Loucy (cell line): ENCODE measurements at regions not wholly inside any gene's neighbourhood (a gene's known extent, or its start where the extent isn't known, plus 50 kb on each side); places are given as distances from the start of the nearest gene placed in this dataset.
"Not testable (repeated sequence)": the region's sequence is repeated elsewhere in the genome, so short reads cannot be mapped to it uniquely, and the experiment has no call there.

Source experiments
- H2AFZ ChIP-seq: fragments of 200-600 bp; sonication (generic); 2 replicates; pipeline ENCODE4 v1.6.0; 2016; ENCODE audit warnings: antibody characterized with exemption, mild to moderate bottlenecking, low read length, moderate library complexity
- H3F3A ChIP-seq: fragments of 200-600 bp; 2 replicates; pipeline ENCODE4 v1.6.0; 2016; ENCODE audit warnings: antibody characterized with exemption, low read depth, mild to moderate bottlenecking
- H3K27me3 ChIP-seq: fragments of 200-600 bp; sonication (generic); 2 replicates; pipeline ENCODE4 v1.6.1; 2014; ENCODE audit warnings: low read length, mild to moderate bottlenecking; ENCODE audit not compliant: insufficient read depth, poor library complexity, severe bottlenecking
- H3K36me3 ChIP-seq: fragments of 200-600 bp; sonication (generic); 2 replicates; pipeline ENCODE4 v1.6.1; 2016; ENCODE audit warnings: low read length; ENCODE audit not compliant: insufficient read depth
- H3K4me1 ChIP-seq: fragments of 200-600 bp; sonication (generic); 2 replicates; pipeline ENCODE4 v1.5.1; 2014; ENCODE audit warnings: low read length, mild to moderate bottlenecking; ENCODE audit not compliant: insufficient read depth, poor library complexity, severe bottlenecking
- H3K4me2 ChIP-seq: fragments of 200-600 bp; sonication (generic); 2 replicates; pipeline ENCODE4 v1.6.0; 2014; ENCODE audit warnings: antibody characterized with exemption, low read length, low read depth, mild to moderate bottlenecking; ENCODE audit not compliant: poor library complexity, severe bottlenecking
- H3K4me3 ChIP-seq: fragments of 200-600 bp; sonication (generic); 2 replicates; pipeline ENCODE4 v1.5.1; 2014; ENCODE audit warnings: low read length, mild to moderate bottlenecking, mixed read lengths; ENCODE audit not compliant: poor library complexity, severe bottlenecking
- H3K79me2 ChIP-seq: fragments of 200-600 bp; sonication (generic); 2 replicates; pipeline ENCODE4 v1.6.1; 2014; ENCODE audit warnings: low read length; ENCODE audit not compliant: insufficient read depth
- H3K9ac ChIP-seq: fragments of 200-600 bp; sonication (generic); 2 replicates; pipeline ENCODE4 v1.6.0; 2014; ENCODE audit warnings: mild to moderate bottlenecking, low read depth, low read length, moderate library complexity; ENCODE audit not compliant: poor library complexity, severe bottlenecking
- H3K9me2 ChIP-seq: fragments of 200-600 bp; sonication (generic); replicated peaks from 2 replicates; pipeline ENCODE4 v1.6.1; 2016; ENCODE audit warnings: low read depth, low read length, mixed read lengths
- H3K9me3 ChIP-seq: fragments of 200-600 bp; sonication (generic); 2 replicates; pipeline ENCODE4 v1.6.1; 2014; ENCODE audit warnings: mild to moderate bottlenecking, antibody characterized with exemption, low read length, low read depth; ENCODE audit not compliant: insufficient read depth
- H4K20me1 ChIP-seq: fragments of 200-600 bp; sonication (generic); 2 replicates; pipeline ENCODE4 v1.6.0; 2014; ENCODE audit warnings: antibody characterized with exemption, low read length, mild to moderate bottlenecking; ENCODE audit not compliant: insufficient read depth, poor library complexity, severe bottlenecking
- CTCF ChIP-seq: fragments of 200-600 bp; sonication (generic); conservative IDR thresholded peaks from 2 replicates; pipeline ENCODE4 v1.5.1; 2014; ENCODE audit warnings: mild to moderate bottlenecking, antibody characterized with exemption, low read length
- EZH2phosphoT487 ChIP-seq: fragments of 200-600 bp; IDR thresholded peaks from 2 replicates; pipeline ENCODE4 v1.6.1; 2018; ENCODE audit warnings: antibody characterized with exemption, mild to moderate bottlenecking, moderate library complexity, borderline replicate concordance

DNA sequence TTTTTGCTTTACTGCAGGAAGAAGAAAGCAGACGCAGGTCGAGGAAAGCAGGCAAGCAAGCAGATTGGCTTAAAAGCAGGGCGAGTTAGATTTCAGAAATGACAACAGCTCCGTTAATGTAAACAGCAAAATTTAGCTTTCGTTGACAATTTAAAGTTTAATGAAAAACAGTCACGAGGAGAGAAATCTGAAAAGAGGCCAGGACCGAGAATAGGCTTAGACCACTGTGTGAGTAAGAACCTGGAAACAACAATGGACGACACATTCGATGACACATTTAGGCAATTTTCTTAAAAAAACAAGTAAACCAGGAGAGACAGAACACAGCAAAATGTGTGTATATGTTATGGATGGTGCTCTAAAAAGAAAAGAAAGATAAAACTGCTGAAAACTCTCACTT lies 155.3 kb downstream of the ISOC1 start:
- Histone ChIP-seq H3K79me2 (no peaks in the 10 kb centered on the region), H3K9me2 (no peaks in the 10 kb centered on the region), H2AFZ (no peak overlapping the region), H3K4me2 (no peak overlapping the region), H3K27me3 (no peaks in the 10 kb centered on the region), H3K9ac (no peak overlapping the region), H3K4me1 (no peaks in the 10 kb centered on the region), H4K20me1 (no peaks in the 10 kb centered on the region), H3K4me3 (no peak overlapping the region), H3K36me3 (no peaks in the 10 kb centered on the region), H3K9me3 (no peaks in the 10 kb centered on the region), H3F3A (no peaks in the 10 kb centered on the region)
- no peak for TF ChIP-seq CTCF
- TF ChIP-seq EZH2phosphoT487: no peak

DNA sequence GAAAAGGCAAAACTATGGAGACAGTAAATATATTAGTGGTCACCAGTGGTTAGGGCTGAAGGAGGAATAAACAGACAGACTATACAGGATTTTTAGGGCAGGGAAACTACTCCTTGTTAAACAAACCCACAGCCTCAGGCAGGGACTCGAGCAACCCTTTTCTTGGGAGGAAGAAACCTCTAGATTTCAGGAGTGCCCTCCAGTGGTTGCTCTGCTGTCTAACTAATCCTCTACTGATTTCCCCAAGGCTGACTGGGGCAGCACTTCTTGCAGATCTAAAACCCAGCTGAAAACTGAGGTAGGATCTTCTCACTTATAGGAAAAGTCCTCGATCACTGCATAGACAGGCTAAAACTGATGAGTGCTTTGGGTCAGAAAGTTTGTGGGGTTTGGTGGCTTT lies 176.8 kb downstream of the ISOC1 start:
- Histone ChIP-seq H3F3A (no peaks in the 10 kb centered on the region), H3K9me3 (no peaks in the 10 kb centered on the region), H3K4me1 (no peaks in the 10 kb centered on the region), H3K4me2 (no peak overlapping the region), H3K9ac (no peak overlapping the region), H3K36me3 (no peaks in the 10 kb centered on the region), H3K27me3 (no peaks in the 10 kb centered on the region), H3K9me2 (no peaks in the 10 kb centered on the region), H3K4me3 (no peak overlapping the region), H3K79me2 (no peaks in the 10 kb centered on the region), H2AFZ (no peak overlapping the region), H4K20me1 (no peaks in the 10 kb centered on the region)
- TF ChIP-seq EZH2phosphoT487: no peak
- peak; percentile 33; the same call in 1 of the 2 replicates for TF ChIP-seq CTCF

DNA sequence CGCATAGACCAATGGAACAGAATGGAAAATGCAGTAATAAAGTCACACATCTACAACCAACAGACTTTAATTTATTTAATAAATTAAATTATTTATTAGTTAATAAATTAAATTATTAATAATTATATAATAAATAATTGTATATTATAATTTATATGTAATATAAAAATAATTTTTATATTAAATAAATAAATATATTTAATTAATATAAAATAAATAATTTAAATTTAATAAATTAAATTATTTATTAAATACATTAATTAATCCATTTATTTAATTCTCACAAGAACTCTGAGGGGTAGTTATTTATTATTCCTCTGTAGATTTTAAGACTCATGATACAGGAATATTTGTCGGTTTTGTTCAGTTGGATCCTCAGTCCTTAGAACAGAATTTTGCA lies 176.1 kb upstream of the ADAMTS19 start:
- H3K4me1 ChIP-seq: no peaks in the 10 kb centered on the region
- H3K27me3 ChIP-seq: no peaks in the 10 kb centered on the region
- H2AFZ ChIP-seq: no peak overlapping the region
- H3K4me2 ChIP-seq: no peak overlapping the region
- no peaks in the 10 kb centered on the region for H3K36me3 ChIP-seq
- H3F3A ChIP-seq: no peaks in the 10 kb centered on the region
- no peaks in the 10 kb centered on the region for H4K20me1 ChIP-seq
- no peak overlapping the region for H3K9ac ChIP-seq
- H3K9me3 ChIP-seq: no peaks in the 10 kb centered on the region
- no peaks in the 10 kb centered on the region for H3K79me2 ChIP-seq
- no peak overlapping the region for H3K4me3 ChIP-seq
- no peak for TF ChIP-seq EZH2phosphoT487
- TF ChIP-seq CTCF: no peak
- H3K9me2 ChIP-seq: no peaks in the 10 kb centered on the region

- not testable (repeated sequence) for H3K36me3 ChIP-seq, H3K4me2 ChIP-seq, H3K27me3 ChIP-seq
These were observed 165.9 kb upstream of the ADAMTS19 start for GRCh38 chr5:129294216-129294615.

More at GRCh38 chr5:129294216-129294615, 165.9 kb upstream of the ADAMTS19 start:
- not testable (repeated sequence) for H4K20me1 ChIP-seq, H3F3A ChIP-seq, H3K4me1 ChIP-seq, H3K9me3 ChIP-seq, H3K79me2 ChIP-seq, H3K4me3 ChIP-seq, H3K9ac ChIP-seq, H2AFZ ChIP-seq, H3K9me2 ChIP-seq
